Bronchial epithelial cell (primary cell): ENCODE measurements at regions not wholly inside any gene's neighbourhood (a gene's known extent, or its start where the extent isn't known, plus 50 kb on each side); places are given as distances from the start of the nearest gene placed in this dataset.

Source experiments
- DNase-seq: peaks from one replicate; pipeline ENCODE4 v3.0.0-alpha.2; 2010; ENCODE audit warnings: low read depth
- FAIRE-seq: peaks from 2 replicates; lab custom pipeline; 2011; peaks lifted over from hg19 to GRCh38; lab: Jason Lieb, UNC
- H3K27me3 ChIP-seq: 2 replicates; pipeline ENCODE4 v1.5.1; 2011; ENCODE audit warnings: low read length; ENCODE audit not compliant: control insufficient read depth, insufficient read depth
- H3K36me3 ChIP-seq: 2 replicates; pipeline ENCODE4 v1.5.1; 2011; ENCODE audit warnings: low read length; ENCODE audit not compliant: control insufficient read depth, insufficient read depth
- H3K4me3 ChIP-seq: 2 replicates; pipeline ENCODE4 v1.5.1; 2011; ENCODE audit warnings: mild to moderate bottlenecking, low read depth, low read length, control low read depth
- TF ChIP-seq, protein P1 (sequence below): IDR thresholded peaks from 2 replicates; pipeline ENCODE4 v1.5.1; 2011; ENCODE audit warnings: mild to moderate bottlenecking, moderate library complexity, low read length, control low read depth, inconsistent platforms; ENCODE audit not compliant: insufficient read depth, severe bottlenecking

DNA sequence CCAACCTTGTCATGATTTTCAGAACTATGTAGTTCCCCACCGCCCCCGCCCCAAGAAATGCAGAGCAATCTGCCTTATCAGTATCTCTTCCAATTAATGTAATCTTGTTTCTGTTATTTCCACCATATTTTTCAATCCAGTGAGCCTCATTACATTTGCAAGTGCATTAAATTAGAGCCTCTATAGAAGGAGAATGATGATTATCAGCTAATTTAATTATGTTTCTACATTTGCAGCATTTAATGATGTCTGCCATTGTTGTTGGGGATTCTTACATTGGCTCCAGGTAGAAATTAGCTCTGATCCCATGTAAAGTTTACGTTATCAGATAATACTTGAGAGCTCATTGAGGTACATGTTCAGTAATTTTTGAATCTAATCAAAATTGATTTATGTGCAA is 707.0 kb upstream of the RBFOX1 start:
- FAIRE-seq, result no peak
- H3K27me3 ChIP-seq, result no peaks in the 10 kb centered on the region

GRCh38 chr16:6618874-6619273 is 713.8 kb upstream of the RBFOX1 start:
- FAIRE-seq (no peak), DNase-seq (no peak)
- H3K27me3 ChIP-seq, result no peaks in the 10 kb centered on the region
- H3K4me3 ChIP-seq, result no peak overlapping the region
- TF ChIP-seq, protein P1, sequence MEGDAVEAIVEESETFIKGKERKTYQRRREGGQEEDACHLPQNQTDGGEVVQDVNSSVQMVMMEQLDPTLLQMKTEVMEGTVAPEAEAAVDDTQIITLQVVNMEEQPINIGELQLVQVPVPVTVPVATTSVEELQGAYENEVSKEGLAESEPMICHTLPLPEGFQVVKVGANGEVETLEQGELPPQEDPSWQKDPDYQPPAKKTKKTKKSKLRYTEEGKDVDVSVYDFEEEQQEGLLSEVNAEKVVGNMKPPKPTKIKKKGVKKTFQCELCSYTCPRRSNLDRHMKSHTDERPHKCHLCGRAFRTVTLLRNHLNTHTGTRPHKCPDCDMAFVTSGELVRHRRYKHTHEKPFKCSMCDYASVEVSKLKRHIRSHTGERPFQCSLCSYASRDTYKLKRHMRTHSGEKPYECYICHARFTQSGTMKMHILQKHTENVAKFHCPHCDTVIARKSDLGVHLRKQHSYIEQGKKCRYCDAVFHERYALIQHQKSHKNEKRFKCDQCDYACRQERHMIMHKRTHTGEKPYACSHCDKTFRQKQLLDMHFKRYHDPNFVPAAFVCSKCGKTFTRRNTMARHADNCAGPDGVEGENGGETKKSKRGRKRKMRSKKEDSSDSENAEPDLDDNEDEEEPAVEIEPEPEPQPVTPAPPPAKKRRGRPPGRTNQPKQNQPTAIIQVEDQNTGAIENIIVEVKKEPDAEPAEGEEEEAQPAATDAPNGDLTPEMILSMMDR, result no peak
- no peaks in the 10 kb centered on the region for H3K36me3 ChIP-seq

More for the DNA sequence above, 707.0 kb upstream of the RBFOX1 start:
- TF ChIP-seq, protein P1, result no peak
- Histone ChIP-seq H3K36me3 (no peaks in the 10 kb centered on the region), H3K4me3 (no peak overlapping the region)
- no peak for DNase-seq

DNA sequence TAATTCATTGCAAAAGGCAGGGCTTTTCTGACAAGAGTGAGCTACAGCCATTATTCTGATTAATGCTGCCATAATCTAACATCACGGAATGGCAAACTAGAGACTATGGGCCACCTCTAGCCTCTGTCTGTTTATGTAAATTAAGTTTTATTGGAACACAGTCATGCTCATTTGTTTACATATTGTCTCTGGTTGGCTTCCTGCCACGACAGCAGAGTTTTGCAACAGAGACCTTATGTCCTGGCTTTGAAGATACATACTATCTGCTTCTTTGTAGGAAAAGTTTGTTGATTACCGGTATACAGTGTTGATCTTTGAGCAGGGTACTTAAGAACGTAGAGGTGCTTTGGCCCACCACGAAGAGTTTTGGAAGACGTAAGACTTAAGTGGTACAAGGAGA is 715.9 kb upstream of the RBFOX1 start:
- TF ChIP-seq, protein P1, result no peak
- Histone ChIP-seq H3K36me3 (no peaks in the 10 kb centered on the region), H3K27me3 (no peaks in the 10 kb centered on the region), H3K4me3 (no peak overlapping the region)
- no peak for FAIRE-seq
- no peak for DNase-seq

DNA sequence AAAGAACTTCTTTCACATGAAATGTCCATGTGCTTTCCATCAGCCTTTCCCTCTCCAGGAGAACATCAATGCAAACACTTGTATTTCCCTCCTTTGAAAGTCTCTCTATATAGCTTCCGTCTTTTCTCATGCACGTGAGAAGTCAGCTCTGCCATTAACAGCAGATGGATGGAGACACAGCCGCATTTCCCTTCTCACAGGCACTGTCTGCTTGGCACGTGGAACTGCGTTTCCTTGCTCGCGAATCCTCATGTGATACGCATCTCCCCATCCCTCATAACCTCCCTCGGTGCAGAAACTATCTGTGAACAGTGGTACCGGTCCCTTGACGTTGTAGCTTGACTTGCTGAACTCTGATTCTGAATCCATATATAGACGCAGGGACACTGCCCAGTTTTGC is 717.0 kb upstream of the RBFOX1 start:
- H3K27me3 ChIP-seq, result no peaks in the 10 kb centered on the region
- TF ChIP-seq, protein P1, result no peak
- no peak for DNase-seq
- no peaks in the 10 kb centered on the region for H3K36me3 ChIP-seq
- H3K4me3 ChIP-seq, result no peak overlapping the region
- peak; percentile 43 for FAIRE-seq

- FAIRE-seq, result no peak
- no peaks in the 10 kb centered on the region for H3K36me3 ChIP-seq
- DNase-seq, result no peak
- no peaks in the 10 kb centered on the region for H3K27me3 ChIP-seq
- no peak overlapping the region for H3K4me3 ChIP-seq
- TF ChIP-seq, protein P1, result no peak
Observed at GRCh38 chr16:6611535-6611934, 721.1 kb upstream of the RBFOX1 start.

DNA sequence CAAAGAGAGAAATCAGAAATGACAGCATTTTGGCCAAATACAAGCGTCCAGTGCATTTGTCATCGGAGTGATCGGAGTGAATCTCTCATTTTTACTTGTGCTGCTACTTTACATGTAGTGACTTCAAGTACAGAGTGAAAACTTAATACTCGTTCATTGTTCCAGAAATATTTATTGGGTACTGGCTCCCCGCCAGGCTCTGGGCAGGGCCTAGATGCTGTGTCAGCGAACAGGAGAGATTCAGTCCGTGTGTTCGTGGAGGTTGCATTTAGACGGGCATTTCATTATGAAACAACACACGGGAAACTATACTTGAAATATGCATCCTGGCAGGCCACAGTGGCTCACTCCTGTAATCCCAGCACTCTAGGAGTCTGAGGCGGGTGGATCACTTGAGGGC is 727.2 kb upstream of the RBFOX1 start:
- TF ChIP-seq, protein P1, result no peak
- no peaks in the 10 kb centered on the region for H3K36me3 ChIP-seq
- H3K4me3 ChIP-seq, result no peak overlapping the region
- no peak for FAIRE-seq
- no peaks in the 10 kb centered on the region for H3K27me3 ChIP-seq
- DNase-seq, result no peak
